GM12864 (cell line): ENCODE measurements at regions not wholly inside any gene's neighbourhood (a gene's known extent, or its start where the extent isn't known, plus 50 kb on each side); places are given as distances from the start of the nearest gene placed in this dataset.

Experiments used
- DNase-seq: peaks from one replicate; pipeline ENCODE4 v3.0.0-alpha.2; 2011; ENCODE audit warnings: low read depth
- H3K4me3 ChIP-seq: 2 replicates; pipeline ENCODE4 v1.5.1; 2011; ENCODE audit warnings: mild to moderate bottlenecking, low read depth, low read length, control low read depth
- CTCF ChIP-seq: IDR thresholded peaks from 2 replicates; pipeline ENCODE4 v1.5.1; 2011; ENCODE audit warnings: low read depth, mild to moderate bottlenecking, moderate library complexity, low read length, control low read depth, inconsistent platforms; ENCODE audit errors: missing control alignments

GRCh38 chr13:104170980-104171555 is 1104.9 kb upstream of the SLC10A2 start:
- no peak overlapping the region for H3K4me3 ChIP-seq
- no peak for TF ChIP-seq CTCF
- no peak for DNase-seq

DNA sequence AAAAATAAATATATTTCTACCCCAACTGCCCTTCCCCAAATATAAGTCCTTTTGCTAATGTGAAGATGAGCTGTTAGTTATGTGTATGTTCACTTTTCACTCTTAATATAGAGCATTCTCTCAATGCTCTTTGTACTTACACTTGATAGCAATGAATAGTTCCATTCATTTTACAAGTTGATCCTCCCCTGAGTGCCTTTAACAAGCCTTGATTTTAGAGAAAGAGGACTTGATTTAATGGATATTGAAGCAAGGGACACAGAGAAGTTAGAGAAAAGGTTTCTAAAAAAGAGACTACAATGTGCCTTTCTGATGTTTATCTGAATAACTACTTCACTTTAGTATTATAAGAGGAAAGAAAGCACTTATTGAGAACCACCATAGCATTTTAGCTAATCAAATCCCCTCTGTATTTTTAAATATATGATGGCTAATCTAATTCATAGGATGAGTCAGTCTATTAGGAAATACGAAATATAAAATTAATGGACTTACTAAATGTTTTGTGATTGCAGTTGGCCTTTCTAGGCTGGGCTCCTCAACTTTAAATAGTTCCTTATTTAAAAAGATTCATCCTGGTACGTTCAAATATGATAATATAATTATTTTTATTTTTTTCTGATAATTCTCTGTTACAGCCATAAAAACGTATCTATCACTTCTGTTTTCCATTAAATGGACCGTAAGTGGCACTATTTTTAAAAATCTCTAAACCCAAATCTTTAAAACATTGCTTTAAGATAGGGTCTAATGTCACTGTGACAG is 1097.8 kb upstream of the SLC10A2 start:
- TF ChIP-seq CTCF: no peak
- H3K4me3 ChIP-seq: no peak overlapping the region
- DNase-seq: no peak

DNA sequence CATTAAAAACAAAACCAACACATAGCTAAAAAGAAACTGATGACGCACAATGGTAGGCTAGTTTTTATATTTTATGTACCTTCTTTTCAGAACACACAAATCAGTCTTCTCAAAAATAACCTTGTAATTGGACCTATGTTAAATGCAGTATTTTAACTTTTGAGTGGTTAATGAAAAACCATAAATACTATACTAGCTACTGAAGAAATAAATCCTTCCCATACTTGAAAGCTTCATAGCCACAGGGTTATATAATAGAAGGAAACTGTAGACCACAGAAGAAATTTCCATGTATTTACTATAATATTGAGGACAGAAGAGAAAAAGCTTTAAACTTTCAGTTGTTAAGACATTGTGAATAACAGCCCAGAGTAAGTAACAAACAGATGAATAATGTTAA is 1094.3 kb upstream of the SLC10A2 start:
- H3K4me3 ChIP-seq: no peak overlapping the region
- DNase-seq: no peak
- TF ChIP-seq CTCF: no peak

GRCh38 chr13:104143760-104144416 is 1077.7 kb upstream of the SLC10A2 start:
- no peak for TF ChIP-seq CTCF
- H3K4me3 ChIP-seq: no peak overlapping the region
- DNase-seq: no peak

GRCh38 chr13:104140552-104140951 is 1074.3 kb upstream of the SLC10A2 start:
- no peak for DNase-seq
- TF ChIP-seq CTCF: no peak
- H3K4me3 ChIP-seq: no peak overlapping the region

GRCh38 chr13:104137416-104137815 is 1071.2 kb upstream of the SLC10A2 start:
- no peak for TF ChIP-seq CTCF
- no peak overlapping the region for H3K4me3 ChIP-seq
- DNase-seq: no peak
